ENCODE measurements at regions not wholly inside any gene's neighbourhood (a gene's known extent, or its start where the extent isn't known, plus 50 kb on each side); places are given as distances from the start of the nearest gene placed in this dataset.

- H3K4me3 ChIP-seq (ENCODE audit: low read depth, poor library complexity, severe bottlenecking), result no peak overlapping the region
- no peak for TF ChIP-seq CTCF (IDR thresholded peaks at IDR 0.05)
- no peak for TF ChIP-seq POLR2A (IDR thresholded peaks at IDR 0.05)
- WGBS, 2 donors, result 65 to 80% methylated on average over 1 of the region's 1 CpG
- intact Hi-C loops (cut with DNase I; ENCODE audit: low total_unique reads), result no loop called here
- DNase-seq (ENCODE audit: low spot score in 2 of 2), result no peak
Measured at GRCh38 chr4:162522724-162523123, 358.9 kb upstream of the FSTL5 start.

GRCh38 chr4:162510937-162511336, 347.1 kb upstream of the FSTL5 start:
- no peak for DNase-seq (ENCODE audit: low spot score in 2 of 2)
- intact Hi-C loops (cut with DNase I; ENCODE audit: low total_unique reads), result no loop called here
- H3K4me3 ChIP-seq (ENCODE audit: low read depth, poor library complexity, severe bottlenecking), result no peak overlapping the region
- TF ChIP-seq CTCF (IDR thresholded peaks at IDR 0.05) (no peak), POLR2A (IDR thresholded peaks at IDR 0.05) (no peak)
- 90 to 91% methylated on average over 3 of the region's 3 CpGs for WGBS, 2 donors

- intact Hi-C loops (cut with DNase I; ENCODE audit: low total_unique reads), result no loop called here
- no peak overlapping the region for H3K4me3 ChIP-seq (ENCODE audit: low read depth, poor library complexity, severe bottlenecking)
- WGBS, 2 donors, result 69 to 75% methylated on average over 4 of the region's 4 CpGs
- DNase-seq (ENCODE audit: low spot score in 2 of 2), result no peak
- TF ChIP-seq CTCF (IDR thresholded peaks at IDR 0.05) (no peak), POLR2A (IDR thresholded peaks at IDR 0.05) (no peak)
Measured at GRCh38 chr4:162510115-162510514, 346.3 kb upstream of the FSTL5 start.

- H3K4me3 ChIP-seq (ENCODE audit: low read depth, poor library complexity, severe bottlenecking), result no peak overlapping the region
- no peak for TF ChIP-seq CTCF (IDR thresholded peaks at IDR 0.05)
- TF ChIP-seq POLR2A (IDR thresholded peaks at IDR 0.05), result no peak
- intact Hi-C loops (cut with DNase I; ENCODE audit: low total_unique reads), result no loop called here
- WGBS, 2 donors, result 90 to 96% methylated on average over 1 of the region's 1 CpG
- no peak for DNase-seq (ENCODE audit: low spot score in 2 of 2)
Measured at GRCh38 chr4:162509333-162509732, 345.5 kb upstream of the FSTL5 start.

- 84 to 85% methylated on average over 2 of the region's 2 CpGs for WGBS, 2 donors
- no peak for DNase-seq (ENCODE audit: low spot score in 2 of 2)
- TF ChIP-seq POLR2A (IDR thresholded peaks at IDR 0.05) (no peak), CTCF (IDR thresholded peaks at IDR 0.05) (no peak)
- intact Hi-C loops (cut with DNase I; ENCODE audit: low total_unique reads), result no loop called here
- H3K4me3 ChIP-seq (ENCODE audit: low read depth, poor library complexity, severe bottlenecking), result no peak overlapping the region
Measured at GRCh38 chr4:162506253-162506652, 342.5 kb upstream of the FSTL5 start.

GRCh38 chr4:162503868-162504267, 340.1 kb upstream of the FSTL5 start:
- intact Hi-C loops (cut with DNase I; ENCODE audit: low total_unique reads), result no loop called here
- H3K4me3 ChIP-seq (ENCODE audit: low read depth, poor library complexity, severe bottlenecking), result no peak overlapping the region
- TF ChIP-seq CTCF (IDR thresholded peaks at IDR 0.05) (no peak), POLR2A (IDR thresholded peaks at IDR 0.05) (no peak)
- WGBS, 2 donors, result 69 to 74% methylated on average over 4 of the region's 4 CpGs
- DNase-seq (ENCODE audit: low spot score in 2 of 2), result no peak
